D341Med (cell line): ENCODE measurements at regions not wholly inside any gene's neighbourhood (a gene's known extent, or its start where the extent isn't known, plus 50 kb on each side); places are given as distances from the start of the nearest gene placed in this dataset.
"Not testable (repeated sequence)": the region's sequence is repeated elsewhere in the genome, so short reads cannot be mapped to it uniquely, and the experiment has no call there.

Experiments
- DNase-seq: peaks from one replicate; pipeline ENCODE4 v3.0.0; 2012; ENCODE audit warnings: low spot score

DNA sequence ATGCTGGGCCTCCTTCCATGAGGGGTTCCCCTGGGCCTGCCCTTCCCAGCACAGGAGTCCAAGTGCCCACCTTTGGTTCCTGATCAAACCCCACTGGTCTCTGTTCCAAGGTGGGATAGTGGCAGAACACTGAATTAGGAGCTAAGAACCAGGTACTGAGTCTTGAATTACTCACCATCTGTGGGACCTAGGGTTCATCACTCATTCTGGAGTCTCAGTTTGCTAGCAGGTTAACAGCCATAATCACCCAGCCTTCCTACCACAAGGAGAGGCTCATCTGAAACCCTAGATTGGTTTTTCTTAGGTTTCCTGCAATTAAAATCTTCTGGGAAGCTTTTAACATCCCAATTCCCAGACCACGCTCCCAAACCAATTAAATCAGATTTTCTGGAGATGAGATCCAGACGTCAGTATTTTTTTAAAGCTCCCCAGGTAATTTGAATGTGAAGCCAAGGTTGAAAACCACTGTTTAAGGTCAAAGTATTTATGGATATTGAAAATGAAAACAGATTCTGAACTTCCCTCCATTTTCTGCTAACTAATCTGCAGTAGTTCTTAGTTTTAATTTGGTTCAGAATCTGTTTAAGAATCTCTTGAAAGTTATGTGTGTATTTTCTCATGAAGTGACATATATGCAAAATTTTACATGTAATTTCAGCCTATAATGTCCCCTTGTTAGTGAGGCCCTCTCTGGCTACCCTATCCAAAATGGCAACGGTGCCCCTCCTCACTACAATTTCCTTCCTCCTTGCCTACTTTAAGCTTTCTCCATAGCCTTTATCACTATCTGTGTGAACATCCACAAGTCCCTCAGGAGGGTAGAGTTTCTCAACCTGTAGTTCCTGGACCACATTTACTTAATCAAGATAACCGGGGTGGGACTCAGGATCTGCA is 166.5 kb upstream of the CXCR4 start:
- no peak for DNase-seq

DNA sequence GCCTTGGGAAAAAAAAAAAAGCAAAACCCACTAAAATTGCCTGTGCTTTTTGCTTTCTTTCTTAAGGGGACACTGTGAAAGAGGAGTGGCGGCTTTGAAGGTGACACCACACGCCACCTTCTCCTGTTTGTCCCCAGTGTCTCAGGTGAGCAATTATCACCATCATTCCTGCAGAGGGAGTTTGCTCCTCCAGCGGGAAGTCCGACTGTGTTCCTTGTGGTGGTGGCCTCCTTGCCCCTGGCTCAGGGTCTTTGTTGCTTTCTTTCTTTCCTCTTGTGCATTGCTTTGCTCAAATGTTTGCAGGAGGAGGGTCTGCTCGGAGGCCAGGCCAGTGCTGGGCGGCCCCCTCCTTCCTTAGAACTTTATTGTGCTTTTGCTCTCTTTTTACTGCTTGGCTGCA is 164.3 kb upstream of the CXCR4 start:
- no peak for DNase-seq

DNA sequence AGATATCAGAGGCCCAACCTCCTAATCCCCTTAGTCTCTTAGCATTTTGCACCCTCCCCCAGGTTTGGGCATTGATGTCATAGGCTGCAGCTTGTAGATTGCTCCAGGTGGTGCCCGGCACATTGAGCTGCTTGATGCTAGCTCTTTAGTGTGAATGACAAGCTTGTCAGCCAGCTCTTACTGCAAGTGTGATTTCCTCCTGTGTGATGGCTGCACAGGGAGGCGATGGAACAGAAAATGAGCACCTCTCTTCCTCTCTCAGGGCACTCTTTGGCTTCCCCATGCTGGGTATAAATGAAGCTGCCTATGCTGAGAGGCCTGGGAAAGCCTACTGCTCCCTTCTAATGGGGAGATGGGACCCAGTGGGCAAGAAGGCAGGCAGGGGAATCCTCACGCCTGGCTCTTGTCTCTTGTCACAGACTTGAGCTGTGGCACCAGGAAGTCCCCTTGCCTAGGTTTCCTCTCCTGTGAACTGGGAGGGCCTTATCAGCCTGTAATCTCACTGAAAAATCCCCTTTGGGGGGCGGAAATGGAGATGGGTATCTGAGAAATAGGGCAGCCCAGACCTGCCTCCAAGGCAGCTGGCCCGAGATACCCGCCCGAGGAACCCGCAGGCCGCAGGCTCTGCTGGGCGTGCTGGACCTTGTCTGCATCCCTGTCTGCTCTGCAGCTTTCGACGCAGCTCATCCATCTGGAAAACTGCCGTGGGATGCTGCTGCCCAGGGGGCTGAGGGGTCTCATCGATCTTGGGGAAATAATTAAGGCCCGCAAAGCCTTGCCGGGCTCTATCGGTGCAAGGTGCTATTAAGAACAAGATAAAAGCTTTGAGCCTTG is 163.5 kb upstream of the CXCR4 start:
- no peak for DNase-seq

GRCh38 chr2:136266346-136266745 is 148.4 kb upstream of the CXCR4 start:
- not testable (repeated sequence) for DNase-seq

- no peak for DNase-seq
Observed at GRCh38 chr2:136259551-136259950, 141.6 kb upstream of the CXCR4 start.

DNA sequence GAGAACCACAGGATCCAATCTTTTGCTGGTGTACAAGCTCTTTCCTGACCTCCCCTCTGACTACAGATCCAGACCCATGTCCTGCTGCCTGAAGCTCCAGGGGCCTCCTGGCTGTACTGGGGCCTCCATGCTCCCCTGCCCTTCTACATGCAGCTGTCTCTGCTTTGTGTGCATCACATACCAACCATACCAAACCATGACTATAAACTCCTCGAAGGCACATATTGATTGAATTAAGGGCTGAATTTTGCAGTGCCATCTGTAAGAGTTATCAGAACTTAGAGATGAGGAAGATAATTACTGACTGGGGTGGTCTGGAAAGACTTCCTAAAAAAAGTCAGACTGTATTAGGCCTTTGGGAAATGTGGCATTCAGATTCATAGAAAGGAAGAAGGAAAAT is 139.9 kb upstream of the CXCR4 start:
- DNase-seq = no peak

DNA sequence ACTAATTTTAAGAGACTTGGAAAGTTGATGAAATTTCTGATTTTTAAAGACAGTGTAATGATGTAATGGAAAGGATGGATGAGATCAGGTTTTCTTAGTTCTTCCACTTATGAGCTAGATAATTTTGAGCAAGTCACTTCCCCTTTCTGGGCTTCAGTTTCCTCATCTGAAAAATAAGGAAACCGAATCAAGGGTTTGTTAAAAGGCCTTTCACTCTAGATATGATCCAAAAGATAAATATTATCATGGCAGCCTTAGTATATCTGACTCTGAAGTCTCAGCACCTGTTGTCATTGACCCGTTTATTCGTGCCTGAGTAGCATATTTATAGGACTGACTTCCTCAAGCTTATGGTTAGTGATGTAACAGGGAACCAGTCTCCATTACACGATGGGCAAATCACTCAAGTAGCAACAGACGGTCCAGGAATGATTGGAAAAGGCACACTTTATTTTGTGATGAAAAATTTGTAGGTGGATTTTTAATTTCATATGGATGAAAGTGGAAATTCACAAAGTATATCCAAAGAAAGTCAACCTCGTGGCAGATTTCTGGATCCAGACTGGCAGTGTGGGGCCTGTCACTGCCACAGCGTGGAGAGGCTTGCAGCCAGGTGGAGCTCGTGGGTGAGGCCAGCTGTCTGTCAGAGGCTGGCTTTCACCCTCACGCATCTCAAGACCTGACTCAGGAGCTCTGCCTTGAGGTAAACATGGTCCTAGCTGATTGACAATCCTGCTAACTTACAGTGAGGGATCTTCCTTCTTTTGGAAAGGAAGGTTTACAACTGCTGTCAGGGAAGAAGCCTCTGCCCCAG is 137.9 kb upstream of the CXCR4 start:
- DNase-seq = no peak

GRCh38 chr2:136255127-136255526 is 137.2 kb upstream of the CXCR4 start:
- no peak for DNase-seq

DNA sequence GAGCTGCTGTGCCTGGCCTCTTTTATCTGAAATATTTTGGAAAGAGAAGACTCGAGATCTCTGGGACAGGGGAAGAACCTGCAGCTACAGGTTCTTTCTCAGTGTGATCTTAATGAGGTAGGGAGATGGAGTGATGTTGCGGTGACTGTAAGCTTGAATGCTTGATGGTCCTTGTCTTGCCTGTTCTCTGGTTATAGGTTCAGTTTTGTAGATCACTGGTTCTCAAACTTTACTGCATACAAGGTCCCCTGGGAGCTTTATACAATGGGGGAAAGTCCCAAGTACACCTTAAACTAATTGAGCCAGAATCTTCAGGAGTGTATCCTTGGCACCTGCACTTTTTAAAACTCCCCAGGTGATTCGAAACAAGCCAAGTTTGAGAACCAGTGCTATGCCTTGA is 136.7 kb upstream of the CXCR4 start:
- DNase-seq = no peak

DNA sequence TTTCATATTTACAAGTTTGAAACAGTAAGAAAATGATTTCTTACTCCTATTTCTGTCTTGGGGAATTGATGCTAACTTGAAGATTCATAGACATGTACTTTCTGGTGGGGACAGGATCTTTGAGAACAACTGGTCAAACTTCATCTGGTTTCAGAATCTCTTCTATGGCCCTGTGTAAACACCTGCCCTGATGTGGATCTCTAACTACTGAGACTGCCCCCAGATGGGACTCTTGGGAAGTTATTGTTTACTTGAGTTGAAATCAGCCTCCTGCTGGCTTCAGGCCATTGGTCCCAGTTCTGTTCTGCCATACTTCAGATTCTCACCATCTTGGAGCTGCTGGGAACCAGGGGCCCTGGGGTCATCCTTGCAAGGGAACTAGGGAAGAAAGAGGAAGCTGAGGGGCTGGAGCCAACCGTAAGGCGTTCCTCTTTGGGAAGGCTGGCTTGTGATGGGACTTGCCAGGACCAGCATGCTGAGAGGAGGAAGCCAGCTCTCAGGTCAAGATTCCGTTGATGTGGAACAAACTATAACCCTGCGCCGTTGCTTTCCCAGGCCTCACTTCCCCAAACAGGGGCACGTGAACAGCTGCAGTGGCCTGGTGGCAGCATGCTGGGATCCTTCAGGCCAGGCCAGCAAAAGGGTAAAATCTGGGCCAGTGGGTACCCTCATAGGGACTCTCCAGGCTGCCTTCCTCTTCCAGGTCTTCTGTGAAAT is 135.5 kb upstream of the CXCR4 start:
- DNase-seq = no peak

DNA sequence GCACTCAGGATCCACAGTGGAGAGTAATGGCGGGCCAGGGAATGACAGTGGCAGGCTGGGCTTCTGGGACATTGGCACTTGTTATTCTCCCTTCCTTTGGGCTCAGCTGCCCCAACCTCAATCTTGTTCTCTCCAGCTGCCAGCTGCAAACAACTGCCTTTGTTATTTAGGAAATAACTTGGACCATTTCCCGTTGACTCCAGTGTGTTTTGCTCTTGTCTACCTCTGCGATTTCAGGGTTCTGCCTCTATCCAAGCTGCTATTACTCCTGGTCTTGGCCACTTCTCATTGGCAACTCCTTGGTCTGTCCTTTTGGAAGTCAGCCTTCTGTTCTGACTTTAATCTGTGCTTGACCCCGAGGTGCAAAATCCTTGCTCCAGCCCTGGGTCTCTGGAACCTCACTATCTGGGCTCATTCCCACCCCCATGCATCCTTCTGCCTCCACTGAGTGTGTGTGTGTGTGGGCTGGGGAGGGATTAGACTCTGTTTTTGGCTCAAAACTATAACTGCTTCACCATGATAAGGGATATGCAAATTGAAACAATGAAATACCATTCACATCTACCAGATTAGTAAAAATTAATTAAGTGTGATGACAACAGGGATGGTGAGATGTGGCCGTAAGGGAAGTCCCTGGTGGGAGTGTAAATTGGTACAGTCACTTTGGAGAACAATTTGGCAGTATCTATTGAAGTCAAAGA is 134.1 kb upstream of the CXCR4 start:
- DNase-seq = no peak

- DNase-seq = no peak
Observed at GRCh38 chr2:136251197-136251884, 133.4 kb upstream of the CXCR4 start.

DNA sequence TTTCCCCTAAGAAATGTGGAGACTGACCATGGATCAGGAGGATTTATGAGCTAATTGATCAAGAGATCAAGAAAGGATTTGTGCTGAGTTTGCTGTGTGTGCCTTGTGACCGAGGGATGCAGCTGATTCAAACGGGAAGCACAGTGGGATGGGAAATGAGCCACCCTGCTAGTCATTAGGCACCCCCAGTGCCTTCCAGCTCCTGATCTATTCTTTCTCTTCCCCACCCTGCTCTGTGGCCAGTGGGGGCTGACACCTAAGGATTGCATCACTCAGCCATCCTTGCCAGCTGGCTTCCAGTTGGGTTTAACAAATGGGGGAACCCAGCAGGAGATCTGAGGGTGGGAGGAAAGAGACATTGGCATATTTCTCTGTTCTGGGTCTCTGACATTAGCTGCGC is 132.2 kb upstream of the CXCR4 start:
- no peak for DNase-seq

DNA sequence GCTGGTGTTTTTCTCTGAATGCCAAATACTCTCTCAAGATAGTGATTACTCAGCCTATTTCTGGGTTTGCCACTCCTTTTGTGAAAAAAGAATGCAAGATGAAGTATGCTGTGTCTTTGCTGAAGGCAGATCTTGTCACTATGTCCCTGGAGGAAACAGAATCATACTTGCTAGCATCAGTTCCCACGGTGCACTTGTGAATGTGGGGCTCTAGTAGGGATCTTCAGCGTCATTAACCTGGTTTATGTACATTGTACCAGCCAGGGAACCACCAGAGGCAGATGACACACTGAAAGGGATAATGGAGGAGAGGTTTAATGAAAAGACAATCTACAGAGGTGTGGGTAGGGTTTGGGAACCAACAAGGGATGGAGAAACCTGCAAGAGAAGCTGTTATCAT is 131.0 kb upstream of the CXCR4 start:
- no peak for DNase-seq

DNA sequence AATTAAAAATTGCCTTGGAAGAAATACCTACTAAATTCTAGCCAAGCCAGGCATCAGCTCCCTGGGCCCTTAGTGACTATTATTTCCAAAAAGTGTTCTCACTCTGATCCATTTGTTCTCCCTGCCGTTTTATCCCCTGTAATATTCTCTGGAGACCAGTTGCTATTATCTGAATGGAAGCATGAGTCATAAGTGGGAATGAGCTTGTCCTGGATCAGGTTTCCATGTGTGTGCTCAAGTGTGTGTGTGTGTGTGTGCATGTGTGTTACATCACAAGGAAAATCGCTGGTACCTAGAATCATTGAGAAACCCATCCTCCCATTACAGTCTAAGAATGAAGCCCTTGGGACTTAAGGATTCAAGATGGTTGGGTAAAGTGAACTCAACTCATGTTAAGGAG is 130.3 kb upstream of the CXCR4 start:
- DNase-seq = no peak

DNA sequence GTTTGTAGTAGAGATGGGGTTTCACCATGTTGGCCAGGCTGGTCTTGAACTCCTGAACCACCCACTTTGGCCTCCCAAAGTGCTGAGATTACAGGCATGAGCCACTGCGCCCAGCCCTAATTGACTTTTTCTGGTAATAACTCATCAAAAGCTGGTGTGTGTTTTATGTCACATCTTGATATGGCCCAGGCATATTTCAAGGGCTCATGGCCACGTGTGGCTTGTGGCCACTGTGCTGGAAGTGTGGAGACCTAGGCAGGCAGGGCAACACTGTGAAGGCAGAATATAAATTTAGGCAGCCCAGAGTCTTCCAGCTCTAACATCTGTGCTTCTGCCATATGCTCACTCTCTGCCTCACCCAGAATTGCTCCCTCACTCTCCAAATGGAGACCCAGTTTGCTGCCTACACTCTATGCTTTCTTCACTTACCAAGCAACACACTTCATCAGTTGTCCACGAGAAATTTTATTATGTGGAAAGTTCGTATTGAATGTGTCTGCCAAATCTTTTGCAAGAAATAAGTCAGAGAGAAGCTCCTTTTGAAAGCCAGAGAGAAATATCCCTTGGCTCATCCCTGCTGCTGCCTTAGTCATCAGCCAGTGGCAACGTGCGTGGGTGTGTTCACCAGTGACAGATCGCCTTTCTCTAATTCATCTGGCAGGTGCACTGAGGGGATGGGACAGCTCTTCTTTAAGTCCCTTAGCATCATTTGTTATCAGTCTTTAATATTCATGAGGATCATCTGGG is 129.4 kb upstream of the CXCR4 start:
- no peak for DNase-seq

DNA sequence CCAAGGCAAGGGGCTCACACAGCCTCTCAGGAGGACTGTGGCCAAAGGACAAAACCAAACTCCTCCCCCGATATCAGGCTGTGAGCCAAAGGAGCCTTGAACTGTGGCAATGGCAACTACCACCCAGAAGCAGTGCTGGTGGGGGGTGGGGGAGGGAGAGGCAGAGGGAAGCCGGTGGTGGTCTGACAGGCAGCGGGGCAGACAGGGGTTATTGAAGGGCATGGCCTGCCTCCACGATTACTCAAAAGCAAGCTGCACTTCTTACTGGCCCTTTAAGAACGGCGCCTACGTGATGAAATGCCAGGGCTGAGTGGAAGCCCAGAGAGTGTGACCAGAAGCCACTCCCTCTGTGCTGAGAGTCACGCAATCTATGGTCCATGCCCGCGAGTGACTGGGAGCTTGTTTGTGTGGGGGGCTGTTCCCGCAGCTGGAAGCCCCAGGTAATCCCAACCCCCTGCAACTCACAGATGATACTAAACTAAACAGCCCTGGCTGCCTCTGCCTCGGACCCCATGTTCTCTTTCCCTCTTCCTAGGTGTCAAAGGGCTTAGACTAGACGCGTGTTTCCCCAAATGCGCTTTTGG is 128.2 kb upstream of the CXCR4 start:
- DNase-seq = no peak

DNA sequence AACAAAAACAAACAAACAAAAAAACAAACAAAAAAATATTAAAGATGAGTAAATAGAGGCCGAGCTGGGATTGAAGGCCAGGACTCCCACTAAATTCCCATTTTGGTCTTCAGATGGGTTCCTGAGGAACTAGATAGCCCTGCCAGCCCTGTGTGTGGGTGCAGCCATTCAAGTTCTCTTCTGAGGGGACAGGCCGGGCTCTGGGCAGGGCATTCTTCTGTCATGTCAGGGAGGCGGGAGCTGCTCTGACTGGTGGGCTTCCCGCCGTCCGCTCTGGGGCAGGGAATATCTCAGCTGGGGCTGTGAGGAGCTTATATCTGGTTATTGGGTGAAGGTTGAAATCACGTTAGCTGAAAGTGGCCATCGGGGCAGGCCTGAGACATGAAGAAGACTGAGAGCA is 127.3 kb upstream of the CXCR4 start:
- no peak for DNase-seq

DNA sequence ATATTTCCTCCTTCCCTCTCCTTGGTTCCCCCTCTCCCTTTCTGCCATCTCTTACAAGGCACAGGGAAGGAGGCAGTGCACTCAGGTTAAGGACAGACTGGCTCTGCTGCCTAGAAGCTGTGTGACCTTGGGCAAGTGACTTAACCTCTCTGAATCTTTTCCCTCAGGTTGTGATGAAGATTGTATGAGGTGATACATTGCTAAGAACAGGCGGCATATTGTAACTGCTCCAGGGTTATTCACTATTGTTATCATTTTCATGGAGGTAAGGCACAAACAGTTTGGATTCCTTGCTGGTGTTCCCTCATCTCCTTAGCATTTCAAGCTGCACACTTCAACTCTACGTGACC is 126.6 kb upstream of the CXCR4 start:
- no peak for DNase-seq
